Activated naive CD4-positive, alpha-beta T cell treated with Interleukin-2 at 50 U/mL for 16 hours (primary cell): ENCODE measurements at regions not wholly inside any gene's neighbourhood (a gene's known extent, or its start where the extent isn't known, plus 50 kb on each side); places are given as distances from the start of the nearest gene placed in this dataset.
"Not testable (repeated sequence)": the region's sequence is repeated elsewhere in the genome, so short reads cannot be mapped to it uniquely, and the experiment has no call there.

Experiments
- DNase-seq: peaks from one replicate; pipeline ENCODE4 v3.0.0-alpha.2; 2020

DNA sequence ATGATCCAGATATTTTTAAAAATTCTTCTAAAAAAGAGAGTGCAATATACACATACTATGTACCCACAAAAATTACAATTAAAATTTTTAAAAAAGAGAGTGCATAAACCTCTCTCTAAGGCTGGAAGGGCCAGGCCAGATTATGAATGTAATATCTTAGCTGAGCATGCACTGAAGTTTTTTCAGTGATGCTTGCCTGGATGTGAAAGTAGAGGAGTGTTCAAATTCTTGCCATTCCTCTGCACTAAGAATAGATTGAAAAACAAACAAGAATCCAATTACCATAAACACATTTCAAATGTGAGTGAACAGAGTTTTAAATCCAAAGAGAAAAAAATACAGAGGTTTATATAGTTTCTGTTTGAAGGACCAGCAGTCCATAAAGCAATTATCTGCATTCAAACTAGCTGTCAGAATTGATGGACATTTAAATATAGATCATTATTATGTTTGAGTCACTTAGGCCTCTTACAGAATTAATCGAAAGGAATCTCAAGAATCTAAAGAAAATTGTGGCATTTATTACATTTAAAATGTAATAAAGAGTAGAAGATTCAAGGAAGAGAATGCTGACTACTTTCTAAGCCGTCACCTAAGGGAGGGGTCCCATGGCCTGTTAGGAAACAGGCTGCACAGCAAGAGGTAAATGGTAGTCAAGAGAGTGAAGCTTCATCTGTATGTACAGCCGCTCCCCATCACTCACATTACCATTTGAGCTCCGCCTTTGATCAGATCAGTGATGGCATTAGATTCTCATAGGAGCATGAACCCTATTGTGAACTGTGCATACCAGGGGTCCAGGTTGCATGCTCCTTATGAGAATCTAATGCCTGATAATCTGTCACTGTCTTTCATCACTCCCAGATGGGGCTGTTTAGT lies 159.3 kb upstream of the MDFIC2 start:
- no peak for DNase-seq

DNA sequence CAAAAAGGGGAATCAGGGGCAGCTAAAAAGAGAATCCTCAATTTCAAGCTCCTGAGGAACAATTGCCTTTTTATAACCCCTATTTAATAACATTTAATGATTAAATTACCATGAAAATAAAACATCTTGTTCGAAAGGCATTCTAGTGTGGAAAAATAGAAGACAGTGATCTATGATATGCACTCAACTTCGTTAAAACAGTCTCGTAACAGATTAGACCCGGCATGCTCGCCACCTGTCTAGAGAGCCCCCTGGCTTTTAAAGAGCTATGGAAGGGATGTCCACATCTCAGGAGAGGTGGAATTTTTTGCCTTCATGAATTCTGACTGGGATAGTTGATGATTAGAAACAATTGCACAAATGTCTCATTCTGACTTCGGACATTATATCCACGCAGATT lies 153.7 kb upstream of the MDFIC2 start:
- DNase-seq: no peak

GRCh38 chr3:70464876-70465275 lies 152.4 kb upstream of the MDFIC2 start:
- no peak for DNase-seq

DNA sequence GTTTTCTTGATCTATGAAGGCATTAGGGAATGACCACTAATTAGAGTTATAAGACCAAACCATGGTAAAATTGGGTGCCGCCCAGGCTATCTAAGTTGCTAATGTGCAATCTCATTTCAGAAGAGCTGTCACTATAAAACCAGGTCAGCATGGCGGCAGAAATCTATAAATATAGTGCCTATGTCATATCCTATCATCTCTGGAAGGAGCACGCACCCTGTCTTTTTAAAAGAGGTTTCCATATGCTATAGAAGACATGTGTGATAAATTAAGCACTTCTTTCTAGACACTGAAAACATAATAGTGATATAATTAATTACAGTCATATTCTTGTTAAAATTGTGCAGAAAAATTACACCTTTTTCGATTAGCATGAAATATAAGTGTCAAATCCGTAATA lies 152.0 kb upstream of the MDFIC2 start:
- DNase-seq: no peak

GRCh38 chr3:70450220-70450619 lies 137.8 kb upstream of the MDFIC2 start:
- not testable (repeated sequence) for DNase-seq

DNA sequence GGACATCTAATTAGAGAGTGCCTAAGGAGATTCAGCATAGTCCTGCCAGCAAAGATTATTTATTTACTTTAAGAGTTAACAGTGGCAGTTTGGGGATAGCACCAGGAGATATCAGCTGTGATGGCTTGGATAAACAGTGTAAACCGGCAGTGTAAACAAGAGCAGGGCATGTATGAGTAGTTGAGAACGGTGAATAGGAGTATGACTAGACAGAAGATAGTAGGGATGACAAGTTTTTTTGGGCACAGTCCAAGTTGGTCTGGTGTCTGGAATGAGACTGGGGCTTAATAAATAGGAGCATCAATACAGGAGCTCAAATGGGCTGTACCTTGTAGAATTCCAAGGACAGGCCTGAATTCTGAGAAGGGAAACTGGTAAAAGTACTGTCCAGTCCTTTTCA lies 123.0 kb upstream of the MDFIC2 start:
- DNase-seq: not testable (repeated sequence)

- DNase-seq: no peak
These were observed 120.7 kb upstream of the MDFIC2 start for GRCh38 chr3:70433091-70433490.

DNA sequence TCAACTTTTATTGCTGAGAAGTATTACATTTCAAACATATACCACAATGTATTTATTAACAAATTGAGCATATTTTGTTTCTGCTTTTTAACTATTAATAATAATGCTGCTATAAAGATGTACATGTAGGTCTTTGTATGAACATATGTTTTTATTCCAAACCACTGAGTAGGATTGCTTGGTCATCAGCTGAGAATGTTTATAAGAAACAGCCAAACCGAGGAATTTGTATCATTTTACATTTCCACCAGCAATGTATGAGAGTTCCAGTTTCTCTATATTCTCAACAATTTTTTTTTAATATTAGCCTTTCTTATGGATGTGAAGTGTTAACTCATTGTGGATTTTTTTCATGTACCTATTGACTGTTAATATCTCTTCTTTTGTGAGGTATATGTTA lies 119.5 kb upstream of the MDFIC2 start:
- DNase-seq: no peak

- no peak for DNase-seq
These were observed 113.6 kb upstream of the MDFIC2 start for GRCh38 chr3:70426071-70426470.

GRCh38 chr3:70421506-70421905 lies 109.1 kb upstream of the MDFIC2 start:
- no peak for DNase-seq

GRCh38 chr3:70409018-70409417 lies 96.6 kb upstream of the MDFIC2 start:
- no peak for DNase-seq

DNA sequence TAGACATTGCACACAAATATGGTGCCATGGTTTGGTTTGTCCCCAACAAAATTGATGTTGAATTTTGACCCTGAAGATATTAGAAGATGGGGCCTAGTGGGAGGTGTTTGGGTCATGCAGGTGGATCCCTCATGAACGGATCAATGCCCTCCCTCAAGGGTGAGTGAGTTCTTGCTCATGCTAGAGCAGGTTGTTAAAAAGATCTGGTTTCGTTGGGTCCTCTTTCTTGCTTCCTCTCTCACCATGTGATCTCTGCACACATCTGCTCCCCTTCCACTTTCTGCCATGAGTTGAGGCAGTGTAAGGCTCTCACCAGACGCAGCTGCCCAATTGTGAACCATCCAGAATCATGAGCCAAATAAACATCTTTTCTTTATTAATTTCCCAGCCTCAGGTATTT lies 87.8 kb upstream of the MDFIC2 start:
- no peak for DNase-seq

GRCh38 chr3:70393881-70394612 lies 81.6 kb upstream of the MDFIC2 start:
- DNase-seq: no peak

DNA sequence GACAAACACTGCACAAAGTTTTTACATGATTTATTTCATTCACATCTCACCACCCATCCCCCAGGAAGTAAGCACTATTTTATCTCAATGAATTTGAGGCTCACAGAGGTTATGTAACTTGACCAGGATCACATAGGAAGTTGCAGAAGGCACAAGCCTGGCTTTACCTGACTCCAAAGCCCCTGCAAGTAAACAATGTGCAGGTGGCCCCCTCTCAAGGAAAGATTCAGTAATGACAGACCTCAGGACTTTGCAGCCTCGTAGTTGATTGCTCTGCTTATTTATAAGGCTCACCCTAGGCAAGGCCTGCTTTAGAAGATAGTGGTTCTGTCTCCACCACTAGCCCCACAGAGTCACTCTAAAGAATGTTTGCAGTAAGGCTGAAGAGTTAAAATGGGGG lies 79.8 kb upstream of the MDFIC2 start:
- no peak for DNase-seq

DNA sequence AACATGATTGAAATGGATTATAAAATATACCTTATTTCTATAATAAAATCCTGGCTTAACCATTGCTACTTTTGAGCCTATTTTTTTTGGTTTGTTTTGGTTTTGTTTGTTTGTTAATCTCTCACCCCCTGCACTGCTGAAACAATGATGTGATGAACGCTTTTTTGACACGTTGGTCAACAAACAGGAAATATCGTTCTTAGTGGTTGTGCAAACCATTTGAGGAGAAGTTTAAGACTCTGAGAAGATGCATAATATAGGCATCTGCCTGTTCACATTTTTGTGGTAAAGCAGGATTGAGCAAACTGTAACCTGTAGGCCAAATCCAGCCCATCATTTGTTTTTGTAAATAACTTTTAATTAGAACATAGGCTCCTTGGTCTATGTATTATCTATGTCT lies 75.5 kb upstream of the MDFIC2 start:
- DNase-seq: no peak

GRCh38 chr3:70386846-70387245 lies 74.4 kb upstream of the MDFIC2 start:
- DNase-seq: no peak

DNA sequence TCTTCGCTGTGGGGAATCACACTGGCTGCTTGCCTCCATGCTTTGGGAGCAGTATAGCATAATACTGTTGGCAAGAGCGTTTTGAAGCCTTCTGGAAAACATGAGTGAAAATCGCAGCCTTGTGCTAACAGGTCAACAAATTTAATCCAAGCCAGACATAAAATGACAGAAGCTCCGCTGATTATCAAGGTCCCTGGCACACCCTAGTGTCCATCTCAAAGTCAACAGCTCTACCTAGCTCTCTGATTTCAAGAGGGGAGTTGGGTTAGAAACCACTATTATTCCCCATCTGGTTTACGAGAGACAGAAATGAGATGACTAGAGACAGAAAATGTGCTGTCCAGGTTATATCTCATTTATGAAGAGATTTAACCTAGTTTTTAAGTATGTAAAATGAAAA lies 73.6 kb upstream of the MDFIC2 start:
- DNase-seq: no peak

DNA sequence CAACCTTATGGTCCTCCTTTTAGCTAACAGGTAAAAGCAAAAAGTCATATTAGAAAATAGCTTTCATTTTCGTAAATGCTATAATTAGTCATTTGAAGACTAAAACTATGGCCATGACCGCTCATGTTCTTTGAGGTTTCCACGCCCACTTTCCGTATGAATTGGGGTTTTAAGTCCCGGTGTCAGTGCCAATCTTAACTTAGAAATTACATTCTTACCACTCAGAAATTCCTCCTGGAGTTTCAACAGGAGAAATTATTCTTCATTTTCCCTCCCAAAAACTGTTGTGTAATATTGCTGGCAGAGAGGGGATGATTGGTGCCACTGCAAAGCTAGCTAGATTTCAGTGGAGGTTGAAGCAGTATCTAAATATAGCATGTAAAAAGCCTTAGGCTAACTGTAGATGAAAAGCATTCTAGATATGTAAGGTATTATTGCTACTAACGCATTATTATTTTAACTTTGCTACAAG lies 71.0 kb upstream of the MDFIC2 start:
- DNase-seq: no peak

- DNase-seq: no peak
These were observed 61.7 kb upstream of the MDFIC2 start for GRCh38 chr3:70374179-70374578.
